Iris pigment epithelial cell (primary cell): ENCODE measurements at regions not wholly inside any gene's neighbourhood (a gene's known extent, or its start where the extent isn't known, plus 50 kb on each side); places are given as distances from the start of the nearest gene placed in this dataset.
"Not testable (repeated sequence)": the region's sequence is repeated elsewhere in the genome, so short reads cannot be mapped to it uniquely, and the experiment has no call there.

Experiments
- DNase-seq: peaks from one replicate; pipeline ENCODE4 v3.0.0-alpha.2; 2011; ENCODE audit warnings: low read depth

DNA sequence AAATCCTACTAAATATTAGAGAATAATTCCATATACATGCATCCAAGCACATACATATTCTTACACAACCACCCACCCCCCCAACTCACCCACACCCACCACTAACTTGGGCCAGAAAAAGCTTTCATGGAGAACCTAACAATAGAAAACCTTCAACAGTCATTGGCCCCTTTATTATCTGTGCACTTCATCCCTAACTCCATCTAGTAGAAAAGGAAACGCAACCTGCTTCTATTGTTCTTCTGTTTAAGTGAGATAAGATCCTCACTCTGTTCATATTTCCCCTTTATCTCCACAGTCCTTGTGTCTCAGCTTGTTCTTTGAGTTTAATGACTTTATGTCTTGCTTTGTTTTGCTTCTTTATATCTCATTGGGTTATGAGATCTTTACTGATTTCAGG is 1740.2 kb upstream of the CELF4 start:
- no peak for DNase-seq

DNA sequence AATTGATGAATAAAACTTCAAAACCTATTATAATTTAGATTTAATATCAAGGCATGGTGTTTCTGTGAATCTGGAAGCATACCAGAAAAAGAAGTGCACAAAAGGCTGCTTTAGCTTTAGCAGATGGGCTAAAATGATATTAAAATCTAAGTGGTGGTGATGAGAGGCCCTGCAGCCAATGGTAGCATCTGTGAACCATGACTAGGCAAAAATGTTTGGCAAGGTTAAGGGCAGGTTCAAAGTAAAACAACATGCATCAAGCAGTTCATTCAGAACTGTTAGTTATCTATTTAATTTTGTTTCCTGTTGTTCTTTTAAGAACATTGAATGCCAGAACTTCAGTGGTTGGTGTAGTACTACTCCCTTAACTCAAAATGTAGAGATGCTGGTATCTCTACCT is 1736.9 kb upstream of the CELF4 start:
- DNase-seq = no peak

DNA sequence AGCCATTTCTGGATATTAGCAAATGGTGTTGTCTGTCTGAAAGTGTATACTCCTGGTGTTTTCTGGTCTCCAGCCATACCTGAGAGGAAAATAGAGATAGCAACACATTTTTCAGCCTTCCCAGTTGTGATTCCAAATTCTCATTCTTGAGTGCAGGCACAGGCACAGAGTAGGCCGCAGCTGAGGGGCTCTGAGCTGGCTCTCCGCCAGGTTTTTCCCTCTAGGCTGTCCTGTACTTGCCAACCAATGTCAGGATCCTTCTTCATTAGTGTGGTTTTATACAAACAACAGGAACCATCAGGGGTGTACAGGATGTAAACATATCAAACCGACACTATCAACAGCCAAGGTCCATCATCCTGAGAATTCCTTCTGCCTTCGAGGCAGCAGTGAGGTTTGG is 1733.6 kb upstream of the CELF4 start:
- no peak for DNase-seq

DNA sequence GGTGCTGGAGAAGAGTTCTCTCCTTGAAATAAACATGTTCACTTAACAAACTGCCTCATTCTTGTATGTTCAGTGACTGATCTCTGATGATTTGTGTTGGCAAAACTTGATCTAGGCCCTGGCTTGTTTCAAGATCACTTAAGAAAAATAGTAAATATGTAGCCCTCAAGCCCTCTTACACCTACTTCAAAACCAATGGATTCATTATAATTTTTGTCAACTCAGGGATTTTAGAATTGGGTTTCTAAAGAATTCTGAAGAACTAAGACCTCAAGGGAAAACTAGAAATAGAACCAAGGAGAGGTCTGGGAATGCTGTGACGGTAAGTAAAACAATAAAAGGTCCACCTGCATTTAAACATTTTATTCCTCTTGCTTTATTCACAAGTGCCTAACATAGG is 1731.6 kb upstream of the CELF4 start:
- DNase-seq = no peak

DNA sequence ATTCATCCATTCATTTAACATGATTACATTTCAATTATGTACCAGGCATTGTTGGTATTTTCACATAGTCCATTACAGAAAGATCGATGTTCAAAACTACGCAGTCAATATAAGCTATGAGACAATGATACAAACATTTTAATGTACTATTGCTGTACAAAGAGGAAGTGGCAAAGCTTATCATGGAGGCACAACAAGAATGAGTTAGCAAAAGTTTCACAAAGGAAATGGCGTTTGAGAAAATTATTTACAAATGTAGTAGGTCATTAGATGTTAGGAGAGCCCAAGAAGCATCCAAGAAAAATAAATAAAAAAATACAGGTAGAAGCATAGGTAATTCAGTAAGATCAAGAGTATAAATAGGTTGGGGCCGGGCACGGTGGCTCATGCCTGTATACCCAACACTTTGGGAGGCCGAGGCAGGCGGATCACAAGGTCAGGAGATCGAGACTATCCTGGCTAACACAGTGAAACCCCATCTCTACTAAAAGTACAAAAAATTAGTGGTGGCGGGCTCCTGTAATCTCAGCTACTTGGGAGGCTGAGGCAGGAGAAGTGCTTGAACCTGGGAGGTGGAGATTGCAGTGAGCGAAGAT is 1730.8 kb upstream of the CELF4 start:
- no peak for DNase-seq

DNA sequence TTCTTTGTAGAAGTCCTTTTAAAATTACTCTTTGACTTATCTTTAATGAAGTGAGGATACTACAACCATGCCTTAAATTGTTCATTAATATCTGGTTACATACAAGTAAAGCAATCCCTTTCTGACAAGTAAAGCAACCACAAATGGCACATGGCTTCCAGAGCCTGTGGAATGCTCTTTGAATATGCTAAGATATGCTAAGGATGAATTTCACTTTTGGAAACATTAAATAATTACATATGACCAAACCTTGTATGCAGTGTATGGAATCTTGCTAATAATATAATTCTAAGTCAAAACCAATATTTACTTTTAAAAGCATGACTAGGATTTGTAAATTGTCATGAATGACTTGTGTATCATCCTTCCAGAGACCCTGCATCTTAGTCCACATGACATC is 1711.2 kb upstream of the CELF4 start:
- no peak for DNase-seq

DNA sequence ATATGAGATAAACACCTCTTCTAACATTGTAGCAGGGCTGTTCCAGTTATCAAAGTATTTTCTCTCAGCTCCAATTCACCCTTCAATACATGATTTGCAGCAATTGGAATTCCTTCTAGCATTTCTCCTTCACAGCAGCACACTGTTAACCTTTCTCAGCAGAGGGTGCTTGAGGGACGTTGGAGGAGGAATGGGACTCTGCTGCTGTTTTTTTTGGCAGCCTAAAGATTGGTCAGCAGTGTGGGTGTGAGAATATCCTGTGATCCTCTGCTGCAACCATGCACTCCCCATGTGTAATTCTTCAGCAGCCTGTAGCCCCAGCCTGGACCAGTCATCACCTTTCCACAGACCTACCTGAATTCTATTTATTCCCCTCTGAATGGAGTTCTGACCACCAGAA is 1708.9 kb upstream of the CELF4 start:
- DNase-seq = peak; percentile 39

DNA sequence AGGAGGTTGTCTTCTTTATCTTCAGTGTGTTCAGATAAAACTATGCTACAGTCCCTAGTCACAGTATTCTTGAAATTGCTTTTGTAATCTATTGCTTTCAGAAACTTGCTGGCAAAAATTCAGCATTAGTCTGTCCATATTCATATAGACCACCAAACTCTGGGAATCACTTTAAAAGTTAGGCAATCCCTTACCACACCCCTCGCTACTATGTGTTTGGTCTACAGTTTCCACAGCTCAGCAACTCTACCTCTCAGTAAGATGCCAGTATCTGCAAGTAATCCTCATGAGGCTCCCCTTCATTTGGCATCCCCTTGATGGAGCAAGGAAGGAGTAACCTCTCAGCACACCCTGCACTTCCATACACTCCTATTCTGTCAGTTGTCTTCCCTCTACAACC is 1706.6 kb upstream of the CELF4 start:
- DNase-seq = no peak

DNA sequence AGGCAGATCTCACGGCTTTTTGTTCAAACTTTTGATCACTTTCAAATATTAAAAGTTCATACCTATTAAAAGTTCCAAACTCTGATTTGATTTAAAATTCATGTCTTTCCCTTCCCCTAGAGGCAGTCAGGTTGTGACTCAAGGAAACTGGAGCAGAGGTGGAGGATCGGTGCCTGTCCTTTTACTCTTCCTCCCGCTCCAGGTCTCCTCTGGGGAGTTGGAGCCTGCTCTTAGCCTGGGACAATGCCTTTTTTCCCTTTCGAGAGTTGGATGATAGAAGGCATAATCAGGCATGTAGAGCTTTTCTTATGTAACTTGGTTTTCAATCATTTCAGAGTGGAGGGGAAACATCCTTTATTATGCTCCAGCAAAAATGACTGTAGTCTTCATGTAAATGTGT is 1706.1 kb upstream of the CELF4 start:
- DNase-seq = no peak

DNA sequence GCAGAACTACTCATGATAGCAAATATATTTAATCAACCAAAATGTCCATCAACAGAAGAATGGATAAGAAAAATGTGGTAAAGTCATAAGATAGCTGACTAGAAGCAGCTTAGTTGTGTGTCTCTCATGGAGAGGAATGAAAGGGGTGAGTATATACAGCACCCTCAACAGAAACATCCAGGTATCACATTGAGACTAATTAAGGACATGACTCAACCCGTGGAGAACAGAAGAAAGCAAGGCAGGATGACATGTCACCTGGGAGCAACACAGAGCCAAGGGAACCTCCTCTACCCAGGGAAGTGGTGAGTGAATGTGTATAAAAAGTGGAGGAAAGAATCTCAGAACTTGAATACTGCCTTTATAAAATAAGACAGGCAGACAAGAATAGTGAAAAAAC is 1695.0 kb upstream of the CELF4 start:
- DNase-seq = no peak

DNA sequence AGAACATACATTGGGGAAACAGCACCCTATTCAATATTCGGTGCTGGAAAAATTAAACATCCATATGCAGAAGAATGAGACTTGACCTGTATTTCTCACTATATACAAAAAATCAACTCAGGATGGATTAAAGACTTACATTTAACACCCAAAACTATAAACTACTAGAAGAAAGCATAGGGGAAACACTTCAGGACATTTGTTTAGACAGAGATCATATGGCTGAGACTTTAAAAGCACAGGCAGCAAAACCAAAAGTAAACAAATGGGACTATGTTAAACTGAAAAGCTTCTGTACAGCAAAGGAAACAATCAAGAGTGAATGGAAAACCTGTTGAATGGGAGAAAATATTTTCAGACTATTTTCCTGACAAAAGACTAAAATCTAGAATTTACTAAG is 1694.1 kb upstream of the CELF4 start:
- no peak for DNase-seq

DNA sequence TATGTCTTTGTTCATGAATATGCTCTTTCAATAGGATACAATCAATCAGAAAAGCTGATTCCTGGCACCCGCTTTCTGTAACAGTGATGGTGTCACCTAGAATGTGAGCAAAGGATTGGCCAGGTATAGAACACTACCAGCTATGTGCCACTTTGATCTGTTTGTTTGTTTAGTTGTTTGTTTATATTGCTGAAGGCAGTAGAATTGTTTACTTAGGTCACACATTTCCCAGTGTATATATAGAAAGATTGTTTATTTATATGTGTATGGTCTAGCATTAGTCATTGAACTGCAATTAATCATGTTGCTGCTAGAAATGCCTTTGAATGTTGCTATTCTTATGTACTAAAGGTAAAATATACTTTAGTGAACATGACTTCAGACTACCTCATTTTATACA is 1678.6 kb upstream of the CELF4 start:
- no peak for DNase-seq

DNA sequence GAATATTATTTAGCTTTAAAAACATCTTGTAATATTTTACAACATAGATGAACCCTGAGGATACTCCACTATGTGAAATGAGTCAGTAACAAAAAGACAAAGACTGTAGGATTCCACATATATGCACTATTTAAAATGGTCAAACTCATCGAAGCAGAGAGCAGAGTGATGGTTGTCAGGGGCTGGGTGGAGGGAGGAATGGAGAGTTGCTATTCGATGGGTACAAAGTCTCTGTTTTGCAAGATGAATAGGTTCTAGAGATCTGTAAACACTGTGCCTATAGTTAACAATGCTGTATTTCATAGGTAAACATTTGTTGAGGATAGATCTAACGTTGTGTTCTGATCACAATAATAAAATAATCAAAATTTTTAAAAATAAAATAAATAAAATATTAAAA is 1675.9 kb upstream of the CELF4 start:
- DNase-seq = no peak

DNA sequence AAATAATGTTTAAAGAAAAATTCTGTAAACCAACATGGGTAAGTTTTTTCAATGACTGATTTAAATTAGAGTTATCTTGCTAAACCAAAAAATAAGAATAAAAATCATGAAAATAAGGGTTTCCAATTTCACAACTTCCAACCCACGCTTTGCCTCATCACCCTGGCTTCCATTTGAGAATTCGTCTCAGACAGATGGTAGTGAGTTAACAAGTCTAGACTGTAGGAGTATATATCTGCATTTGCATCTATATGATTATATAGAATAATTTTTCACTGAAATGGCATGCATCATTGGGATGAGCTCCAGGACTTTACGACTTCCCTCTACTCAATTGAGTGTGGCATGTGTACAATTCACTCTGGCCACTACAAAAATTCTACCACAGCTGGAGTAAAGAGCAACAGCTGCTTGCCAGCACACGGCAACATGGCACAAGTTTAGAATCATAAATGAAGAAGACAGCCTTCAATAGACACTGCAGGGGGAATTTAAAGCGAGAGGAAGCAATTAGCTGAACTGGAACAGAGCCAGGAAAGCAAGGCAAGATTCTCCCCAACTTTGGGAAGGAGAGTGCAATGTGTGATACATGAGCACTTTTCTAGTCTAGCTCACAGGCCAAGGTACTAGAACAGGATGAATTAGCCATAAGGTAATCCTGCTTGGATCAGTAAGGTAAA is 1673.5 kb upstream of the CELF4 start:
- DNase-seq = no peak

DNA sequence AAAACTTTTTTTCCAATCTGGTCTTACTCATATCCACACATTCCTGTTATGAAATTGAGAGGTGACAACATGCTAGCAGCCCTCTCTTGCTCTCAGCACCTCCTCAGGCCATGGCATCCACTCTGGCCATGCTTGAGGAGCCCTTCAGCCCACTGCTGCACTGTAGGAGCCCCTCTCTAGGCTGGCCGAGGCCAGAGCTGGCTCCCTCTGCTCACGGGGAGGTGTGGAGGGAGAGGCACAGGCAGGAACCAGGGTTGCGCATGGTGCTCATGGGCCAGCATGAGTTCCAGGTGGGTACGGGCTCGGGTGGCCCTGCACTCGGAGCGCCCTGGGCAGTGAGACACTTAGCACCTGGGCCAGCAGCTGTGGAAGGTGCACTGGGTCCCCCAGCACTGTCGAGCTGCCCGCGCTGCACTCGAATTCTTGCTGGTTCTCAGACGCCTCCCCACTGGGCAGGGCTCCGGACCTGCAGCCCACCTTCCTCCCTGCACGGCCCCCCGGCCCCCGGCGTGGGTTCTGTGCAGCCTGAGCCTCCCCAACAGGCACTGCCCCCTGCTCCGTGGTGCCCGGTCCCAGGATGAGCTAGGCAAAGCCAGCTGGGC is 1669.6 kb upstream of the CELF4 start:
- no peak for DNase-seq

DNA sequence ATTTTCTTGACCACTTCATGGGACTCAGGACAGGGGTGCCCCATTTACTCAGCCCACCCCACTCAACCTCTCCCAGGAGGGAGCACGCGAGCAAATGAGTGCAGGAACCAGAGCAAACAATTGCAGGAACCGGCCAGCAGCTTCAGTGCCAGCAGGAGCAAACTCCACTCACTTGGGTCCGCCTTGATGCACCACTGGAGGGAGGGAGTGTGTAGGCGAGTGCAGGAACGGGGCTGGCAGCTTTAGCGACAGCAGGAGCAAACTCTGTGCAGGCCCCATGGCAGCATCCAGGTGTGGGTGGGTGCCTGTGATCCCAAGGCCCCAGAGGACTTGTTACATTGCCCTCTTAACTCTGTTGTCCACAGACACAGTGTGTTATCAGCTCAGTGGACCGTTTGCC is 1667.3 kb upstream of the CELF4 start:
- no peak for DNase-seq

DNA sequence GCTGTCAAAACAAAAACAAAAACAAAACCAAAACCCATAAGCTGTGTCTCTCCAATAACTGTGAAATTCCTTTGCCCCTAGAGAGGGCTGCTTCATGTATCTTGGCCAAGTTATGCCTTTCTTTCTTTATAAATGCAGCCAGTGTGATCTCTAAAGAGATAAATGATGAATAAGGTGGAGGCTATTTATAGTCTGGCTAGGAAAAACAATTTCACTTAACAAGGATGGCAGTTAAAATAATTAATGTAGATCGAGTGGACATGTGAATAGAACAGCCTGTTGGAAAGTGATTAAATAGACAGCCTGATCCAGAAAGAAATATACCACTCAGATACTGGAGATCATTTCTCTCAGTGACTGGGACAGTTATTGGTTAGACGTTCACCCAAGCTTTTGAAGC is 1666.9 kb upstream of the CELF4 start:
- DNase-seq = no peak

DNA sequence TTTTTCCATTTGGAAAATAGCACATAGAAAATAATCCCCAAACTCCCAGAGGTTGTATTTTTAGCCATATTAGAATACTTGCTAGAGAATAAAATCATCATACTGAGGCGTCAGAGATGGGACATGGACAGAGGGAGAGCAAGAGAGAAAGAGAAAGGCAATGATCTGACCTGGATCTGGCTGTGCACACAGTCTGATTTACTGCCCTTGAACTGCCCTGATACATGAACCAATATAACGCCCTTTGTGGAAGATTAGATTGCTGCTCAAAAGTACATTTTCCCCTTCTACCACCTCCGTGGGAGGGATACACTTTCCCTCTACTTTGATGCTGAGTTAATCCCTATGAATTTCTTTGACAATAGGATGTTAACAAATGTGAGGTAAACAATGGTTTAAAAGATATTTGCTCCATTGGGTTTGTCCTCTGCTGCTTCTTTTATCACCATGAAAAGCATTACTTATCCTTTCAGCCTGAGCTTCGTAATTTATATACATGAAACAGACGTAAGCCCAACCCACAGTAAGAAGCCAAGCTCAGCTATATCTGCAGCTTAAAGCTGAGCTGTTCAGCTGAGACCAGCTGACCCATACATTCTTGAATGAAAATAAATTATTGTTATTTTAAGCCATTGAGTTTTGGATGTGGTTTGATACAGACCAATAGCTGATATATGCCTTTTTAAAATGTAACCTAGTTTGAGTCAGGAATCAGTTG is 1664.6 kb upstream of the CELF4 start:
- DNase-seq = no peak

DNA sequence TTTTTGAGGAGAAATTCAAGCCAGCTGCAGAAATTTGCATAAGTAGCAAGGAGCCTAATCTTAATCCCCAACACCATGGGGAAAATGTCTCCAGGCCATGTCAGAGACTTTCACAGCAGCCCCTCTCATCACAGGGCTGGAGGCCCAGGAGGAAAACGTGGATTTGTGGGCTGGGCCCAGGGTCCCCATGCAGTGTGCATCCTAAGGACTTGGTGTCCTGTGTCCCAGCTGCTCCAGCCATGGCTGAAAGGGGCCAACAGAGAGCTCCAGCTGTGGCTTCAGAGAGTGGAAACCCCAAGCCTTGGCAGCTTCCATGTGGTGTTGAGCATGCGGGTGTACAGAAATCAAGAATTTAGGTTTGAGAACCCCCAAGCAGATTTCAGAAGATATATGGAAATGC is 1662.2 kb upstream of the CELF4 start:
- DNase-seq = not testable (repeated sequence)

DNA sequence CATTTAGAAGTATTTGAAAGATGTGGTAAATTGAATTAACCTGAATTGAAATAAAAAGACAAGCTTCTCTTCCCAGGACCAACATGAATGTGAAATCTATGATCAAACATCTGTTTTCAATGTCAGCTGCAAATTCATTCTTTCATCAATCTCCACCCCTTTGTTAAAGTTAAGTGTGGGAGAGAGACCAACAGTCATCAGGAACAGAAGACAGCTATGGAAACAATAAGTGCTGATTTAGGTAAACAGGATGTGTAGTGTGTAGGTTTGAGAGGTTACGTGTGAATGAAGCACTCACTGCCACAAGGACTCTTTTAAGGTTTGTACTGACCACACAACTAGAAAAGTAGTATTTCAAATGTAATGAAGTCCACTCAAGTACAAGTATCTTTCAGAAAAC is 1659.8 kb upstream of the CELF4 start:
- DNase-seq = no peak

DNA sequence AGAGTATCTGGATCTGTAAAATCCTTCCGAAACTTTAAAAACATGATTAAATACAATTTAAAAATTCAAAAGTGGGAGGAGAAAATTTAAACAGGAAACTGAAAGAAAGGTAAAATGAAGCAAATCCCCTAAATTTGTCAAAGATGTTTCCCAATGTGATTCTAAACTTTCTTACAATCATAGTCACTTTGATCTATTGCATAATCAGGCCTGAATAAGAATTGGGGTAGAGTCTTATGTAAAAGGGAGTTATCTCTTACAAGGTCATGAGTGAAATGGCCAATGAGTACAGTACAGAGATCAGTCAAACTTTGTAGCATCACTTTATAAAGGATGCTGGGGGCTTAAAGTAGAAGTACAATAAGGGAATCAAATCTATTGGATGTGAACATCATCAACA is 1657.7 kb upstream of the CELF4 start:
- no peak for DNase-seq

DNA sequence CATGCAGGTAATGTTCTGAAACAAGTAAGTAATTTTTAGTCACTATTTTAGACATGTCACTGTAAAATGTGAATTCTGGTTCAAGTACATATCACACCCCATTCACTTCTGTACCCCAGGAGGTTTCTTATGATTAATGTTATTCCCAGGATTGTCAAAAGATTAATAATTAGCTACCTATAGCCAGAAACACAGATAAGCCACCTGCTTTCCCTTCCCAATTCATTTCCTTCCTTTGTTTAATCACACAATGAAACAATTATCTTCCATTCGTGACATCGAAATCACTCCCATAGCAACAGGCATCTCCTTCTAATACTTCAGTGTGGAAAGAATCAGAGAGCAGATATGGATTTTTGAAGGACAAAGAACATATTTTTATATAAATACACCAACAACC is 1650.3 kb upstream of the CELF4 start:
- DNase-seq = no peak

DNA sequence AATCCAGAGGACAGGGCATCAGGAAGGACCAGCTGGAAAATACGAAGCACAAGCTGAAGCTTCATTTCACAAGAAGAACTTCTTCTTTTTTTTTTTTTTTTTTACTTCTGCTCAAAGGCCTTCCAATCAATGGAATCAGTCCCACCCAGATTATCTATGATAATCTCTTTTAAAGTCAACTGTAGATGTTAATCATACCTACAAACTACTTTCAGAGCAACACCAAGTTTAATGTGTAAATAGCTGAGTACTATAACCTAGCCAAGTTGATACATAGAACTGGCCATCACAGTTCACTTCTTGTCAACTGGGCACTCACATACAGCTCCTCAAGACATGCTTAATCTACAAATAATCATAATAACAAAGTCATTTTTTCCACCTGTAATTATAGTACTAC is 1645.9 kb upstream of the CELF4 start:
- DNase-seq = no peak
